22Rv1 (cell line): ENCODE measurements at regions not wholly inside any gene's neighbourhood (a gene's known extent, or its start where the extent isn't known, plus 50 kb on each side); places are given as distances from the start of the nearest gene placed in this dataset.

Source experiments
- CTCF ChIP-seq: fragments of 450-650 bp; IDR thresholded peaks from 2 replicates; pipeline ENCODE4 v1.5.1; 2017; ENCODE audit warnings: mild to moderate bottlenecking
- ZFX ChIP-seq: fragments of 450-650 bp; IDR thresholded peaks from 2 replicates; pipeline ENCODE4 v1.6.1; 2017; ENCODE audit warnings: antibody characterized with exemption, borderline replicate concordance

- TF ChIP-seq ZFX (no peak), CTCF (no peak)
These were observed 504.5 kb downstream of the TLL1 start for GRCh38 chr4:166377578-166377977.
